GM19328 (cell line): ENCODE measurements at regions not wholly inside any gene's neighbourhood (a gene's known extent, or its start where the extent isn't known, plus 50 kb on each side); places are given as distances from the start of the nearest gene placed in this dataset.
"Not testable (repeated sequence)": the region's sequence is repeated elsewhere in the genome, so short reads cannot be mapped to it uniquely, and the experiment has no call there.

Experiments used
- ATAC-seq: cut with Tn5 transposase; IDR thresholded peaks from one replicate; pipeline ENCODE4 v1.9.1; 2021; ENCODE audit warnings: mild to moderate bottlenecking, moderate library complexity; ENCODE audit not compliant: unreplicated experiment

- no peak for ATAC-seq
Observed at GRCh38 chr16:80263181-80263823, 277.5 kb upstream of the DYNLRB2 start.

GRCh38 chr16:80260906-80261311 is 279.9 kb upstream of the DYNLRB2 start:
- ATAC-seq, result no peak

GRCh38 chr16:80259290-80259805 is 281.4 kb upstream of the DYNLRB2 start:
- ATAC-seq, result no peak

GRCh38 chr16:80258407-80258806 is 282.4 kb upstream of the DYNLRB2 start:
- ATAC-seq, result no peak

GRCh38 chr16:80254970-80255369 is 285.8 kb upstream of the DYNLRB2 start:
- ATAC-seq, result no peak

GRCh38 chr16:80253741-80254140 is 287.1 kb upstream of the DYNLRB2 start:
- ATAC-seq, result no peak

GRCh38 chr16:80250381-80250780 is 290.4 kb upstream of the DYNLRB2 start:
- ATAC-seq, result no peak

GRCh38 chr16:80243303-80243702 is 297.5 kb upstream of the DYNLRB2 start:
- ATAC-seq, result not testable (repeated sequence)

GRCh38 chr16:80242279-80242678 is 298.5 kb upstream of the DYNLRB2 start:
- ATAC-seq, result not testable (repeated sequence)

GRCh38 chr16:80233097-80233835 is 307.5 kb upstream of the DYNLRB2 start:
- ATAC-seq, result no peak

GRCh38 chr16:80231888-80232287 is 308.9 kb upstream of the DYNLRB2 start:
- peak; percentile 72 for ATAC-seq

- ATAC-seq, result no peak
Observed at GRCh38 chr16:80231121-80231520, 309.7 kb upstream of the DYNLRB2 start.

- no peak for ATAC-seq
Observed at GRCh38 chr16:80230328-80231120, 310.3 kb upstream of the DYNLRB2 start.

- ATAC-seq, result no peak
Observed at GRCh38 chr16:80226499-80226898, 314.3 kb upstream of the DYNLRB2 start.

- ATAC-seq, result no peak
Observed at GRCh38 chr16:80210787-80211186, 330.0 kb upstream of the DYNLRB2 start.

GRCh38 chr16:80208743-80209142 is 332.1 kb upstream of the DYNLRB2 start:
- ATAC-seq, result no peak

- no peak for ATAC-seq
Observed at GRCh38 chr16:80208015-80208414, 332.8 kb upstream of the DYNLRB2 start.

- ATAC-seq, result no peak
Observed at GRCh38 chr16:80203821-80204220, 337.0 kb upstream of the DYNLRB2 start.

GRCh38 chr16:80202831-80203413 is 337.9 kb upstream of the DYNLRB2 start:
- ATAC-seq, result no peak

GRCh38 chr16:80200079-80200478 is 340.7 kb upstream of the DYNLRB2 start:
- ATAC-seq, result no peak

- no peak for ATAC-seq
Observed at GRCh38 chr16:80199614-80200013, 341.2 kb upstream of the DYNLRB2 start.
